WTC11 (cell line): ENCODE measurements at regions not wholly inside any gene's neighbourhood (a gene's known extent, or its start where the extent isn't known, plus 50 kb on each side); places are given as distances from the start of the nearest gene placed in this dataset.

Source experiments
- ATAC-seq: fragments of 200-7000 bp; cut with Tn5 transposase; 2 replicates; pipeline ENCODE4 v1.10.0; 2021; ENCODE audit warnings: mild to moderate bottlenecking, moderate library complexity
- CTCF ChIA-PET: fragments of 300-600 bp; sonication (Branson Sonifier 250); formaldehyde crosslinking; loops from one replicate; lab custom pipeline; 2021; ENCODE audit warnings: antibody characterized with exemption; lab: Charles Lee
- POLR2A ChIA-PET: fragments of 350-600 bp; sonication (Branson Sonifier 250); formaldehyde crosslinking; loops from one replicate; lab custom pipeline; 2021; ENCODE audit warnings: antibody characterized with exemption; lab: Charles Lee
- DNase-seq: peaks from one replicate; pipeline ENCODE4 v3.0.0; 2021; ENCODE audit warnings: low spot score
- H3K27ac Mint-ChIP-seq: 2 replicates; pipeline ENCODE4 v1.8.0; 2021; ENCODE audit warnings: mixed read lengths
- H3K27me3 Mint-ChIP-seq: 2 replicates; pipeline ENCODE4 v1.8.0; 2021; ENCODE audit warnings: low read depth, mild to moderate bottlenecking, moderate library complexity, mixed read lengths
- H3K36me3 Mint-ChIP-seq: 2 replicates; pipeline ENCODE4 v1.8.0; 2021; ENCODE audit warnings: mixed read lengths
- H3K4me1 Mint-ChIP-seq: 2 replicates; pipeline ENCODE4 v1.8.0; 2022; ENCODE audit warnings: mixed read lengths
- H3K4me3 Mint-ChIP-seq: 2 replicates; pipeline ENCODE4 v1.8.0; 2021; ENCODE audit warnings: mild to moderate bottlenecking, moderate library complexity, mixed read lengths
- H3K9me3 Mint-ChIP-seq: 2 replicates; pipeline ENCODE4 v1.8.0; 2021; ENCODE audit warnings: mixed read lengths
- CREB1 ChIP-seq: sonication (generic); formaldehyde crosslinking; IDR thresholded peaks from 2 replicates; pipeline ENCODE4 v1.8.0; 2023; ENCODE audit warnings: mild to moderate bottlenecking, missing genetic modification reagents
- CREM ChIP-seq: sonication (generic); formaldehyde crosslinking; IDR thresholded peaks from 2 replicates; pipeline ENCODE4 v1.8.1; 2022; ENCODE audit warnings: mild to moderate bottlenecking, missing genetic modification reagents, moderate library complexity
- FOXJ3 ChIP-seq: sonication (generic); formaldehyde crosslinking; IDR thresholded peaks from 2 replicates; pipeline ENCODE4 v1.9.0; 2021; ENCODE audit warnings: missing genetic modification reagents, mild to moderate bottlenecking, borderline replicate concordance
- KAT7 ChIP-seq: sonication (generic); formaldehyde crosslinking; IDR thresholded peaks from 2 replicates; pipeline ENCODE4 v1.8.1; 2023; ENCODE audit warnings: missing genetic modification reagents, mild to moderate bottlenecking, borderline replicate concordance
- NFATC4 ChIP-seq: fragments of 250-450 bp; sonication (Bioruptor Pico); IDR thresholded peaks from 2 replicates; pipeline ENCODE4 v1.9.0; 2021; ENCODE audit warnings: mild to moderate bottlenecking
- NR3C1 ChIP-seq: sonication (generic); formaldehyde crosslinking; conservative IDR thresholded peaks from 2 replicates; pipeline ENCODE4 v1.8.1; 2023; ENCODE audit warnings: low read depth, mild to moderate bottlenecking, missing genetic modification reagents
- RELA ChIP-seq: sonication (generic); formaldehyde crosslinking; IDR thresholded peaks from 2 replicates; pipeline ENCODE4 v1.8.1; 2022; ENCODE audit warnings: missing genetic modification reagents, mild to moderate bottlenecking, borderline replicate concordance
- ZNF219 ChIP-seq: sonication (generic); formaldehyde crosslinking; IDR thresholded peaks from 2 replicates; pipeline ENCODE4 v1.8.0; 2023; ENCODE audit warnings: missing genetic modification reagents, mild to moderate bottlenecking, borderline replicate concordance
- ZNF423 ChIP-seq: fragments of 250-450 bp; sonication (Bioruptor Pico); IDR thresholded peaks from 2 replicates; pipeline ENCODE4 v2.1.2; 2022; ENCODE audit warnings: mild to moderate bottlenecking, moderate library complexity
- TF ChIP-seq, protein P1 (sequence below): fragments of 200-600 bp; IDR thresholded peaks from 2 replicates; pipeline ENCODE4 v1.8.0; 2022; ENCODE audit warnings: antibody characterized with exemption
- TF ChIP-seq, protein P2 (sequence below): sonication (generic); formaldehyde crosslinking; IDR thresholded peaks from 2 replicates; pipeline ENCODE4 v1.8.1; 2023; ENCODE audit warnings: mild to moderate bottlenecking, missing genetic modification reagents, borderline replicate concordance
- TF ChIP-seq, protein P3 (sequence below): sonication (generic); formaldehyde crosslinking; IDR thresholded peaks from 2 replicates; pipeline ENCODE4 v1.8.1; 2023; ENCODE audit warnings: mild to moderate bottlenecking, missing genetic modification reagents
- TF ChIP-seq, protein P4 (sequence below): sonication (generic); formaldehyde crosslinking; IDR thresholded peaks from 2 replicates; pipeline ENCODE4 v1.8.0; 2023; ENCODE audit warnings: missing genetic modification reagents
- TF ChIP-seq, protein P5 (sequence below): fragments of 250-450 bp; sonication (Bioruptor Pico); IDR thresholded peaks from 2 replicates; pipeline ENCODE4 v1.9.0; 2021; ENCODE audit warnings: mild to moderate bottlenecking, borderline replicate concordance
- TF ChIP-seq, protein P6 (sequence below): fragments of 250-450 bp; sonication (Bioruptor Pico); IDR thresholded peaks from 2 replicates; pipeline ENCODE4 v1.8.0; 2021; ENCODE audit warnings: mild to moderate bottlenecking
- TF ChIP-seq, protein P7 (sequence below): sonication (generic); formaldehyde crosslinking; IDR thresholded peaks from 2 replicates; pipeline ENCODE4 v1.8.1; 2023; ENCODE audit warnings: mild to moderate bottlenecking, missing genetic modification reagents
- TF ChIP-seq, protein P8 (sequence below): sonication (generic); formaldehyde crosslinking; IDR thresholded peaks from 2 replicates; pipeline ENCODE4 v1.8.1; 2023; ENCODE audit warnings: mild to moderate bottlenecking, missing genetic modification reagents, moderate library complexity
- TF ChIP-seq, protein P9 (sequence below): fragments of 250-450 bp; sonication (Bioruptor Pico); IDR thresholded peaks from 2 replicates; pipeline ENCODE4 v1.9.0; 2021; ENCODE audit warnings: moderate library complexity, mild to moderate bottlenecking, inconsistent platforms, borderline replicate concordance
- TF ChIP-seq, protein P10 (sequence below): sonication (generic); formaldehyde crosslinking; IDR thresholded peaks from 2 replicates; pipeline ENCODE4 v1.8.1; 2022; ENCODE audit warnings: low read depth, mild to moderate bottlenecking, moderate library complexity, missing genetic modification reagents, borderline replicate concordance

DNA sequence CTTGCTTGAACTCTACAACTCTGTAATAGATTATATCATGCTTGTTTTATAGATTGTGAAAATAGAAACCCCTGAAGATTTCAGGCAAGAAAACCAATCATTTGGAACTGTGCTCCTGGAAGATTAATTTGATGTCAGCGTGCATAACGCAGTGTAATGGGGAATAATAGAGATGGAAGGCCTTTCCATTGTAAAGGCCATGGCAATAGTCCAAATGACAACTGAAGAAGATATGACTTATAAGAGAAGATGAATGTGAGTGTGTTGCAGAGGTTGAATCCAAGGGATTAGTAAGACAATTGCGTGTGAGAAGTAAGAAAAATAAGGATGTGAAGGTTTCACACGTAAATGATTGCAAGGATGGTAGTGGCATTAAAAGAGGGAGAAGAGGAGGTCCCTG is 285.0 kb downstream of the DUSP10 start:
- Mint-ChIP-seq H3K4me3 (no peak overlapping the region), H3K36me3 (no peaks in the 10 kb centered on the region), H3K4me1 (peaks cover 9% of the 10 kb centered on the region; the same call in 1 of the 2 replicates), H3K27ac (no peak overlapping the region), H3K9me3 (peaks cover 10% of the 10 kb centered on the region; the same call in 1 of the 2 replicates), H3K27me3 (no peaks in the 10 kb centered on the region)
- ATAC-seq (no peak), DNase-seq (no peak)
- POLR2A ChIA-PET, result no interaction called here
- CTCF ChIA-PET, result no interaction called here
- TF ChIP-seq, protein P1, sequence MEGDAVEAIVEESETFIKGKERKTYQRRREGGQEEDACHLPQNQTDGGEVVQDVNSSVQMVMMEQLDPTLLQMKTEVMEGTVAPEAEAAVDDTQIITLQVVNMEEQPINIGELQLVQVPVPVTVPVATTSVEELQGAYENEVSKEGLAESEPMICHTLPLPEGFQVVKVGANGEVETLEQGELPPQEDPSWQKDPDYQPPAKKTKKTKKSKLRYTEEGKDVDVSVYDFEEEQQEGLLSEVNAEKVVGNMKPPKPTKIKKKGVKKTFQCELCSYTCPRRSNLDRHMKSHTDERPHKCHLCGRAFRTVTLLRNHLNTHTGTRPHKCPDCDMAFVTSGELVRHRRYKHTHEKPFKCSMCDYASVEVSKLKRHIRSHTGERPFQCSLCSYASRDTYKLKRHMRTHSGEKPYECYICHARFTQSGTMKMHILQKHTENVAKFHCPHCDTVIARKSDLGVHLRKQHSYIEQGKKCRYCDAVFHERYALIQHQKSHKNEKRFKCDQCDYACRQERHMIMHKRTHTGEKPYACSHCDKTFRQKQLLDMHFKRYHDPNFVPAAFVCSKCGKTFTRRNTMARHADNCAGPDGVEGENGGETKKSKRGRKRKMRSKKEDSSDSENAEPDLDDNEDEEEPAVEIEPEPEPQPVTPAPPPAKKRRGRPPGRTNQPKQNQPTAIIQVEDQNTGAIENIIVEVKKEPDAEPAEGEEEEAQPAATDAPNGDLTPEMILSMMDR, result no peak
- TF ChIP-seq, protein P2, sequence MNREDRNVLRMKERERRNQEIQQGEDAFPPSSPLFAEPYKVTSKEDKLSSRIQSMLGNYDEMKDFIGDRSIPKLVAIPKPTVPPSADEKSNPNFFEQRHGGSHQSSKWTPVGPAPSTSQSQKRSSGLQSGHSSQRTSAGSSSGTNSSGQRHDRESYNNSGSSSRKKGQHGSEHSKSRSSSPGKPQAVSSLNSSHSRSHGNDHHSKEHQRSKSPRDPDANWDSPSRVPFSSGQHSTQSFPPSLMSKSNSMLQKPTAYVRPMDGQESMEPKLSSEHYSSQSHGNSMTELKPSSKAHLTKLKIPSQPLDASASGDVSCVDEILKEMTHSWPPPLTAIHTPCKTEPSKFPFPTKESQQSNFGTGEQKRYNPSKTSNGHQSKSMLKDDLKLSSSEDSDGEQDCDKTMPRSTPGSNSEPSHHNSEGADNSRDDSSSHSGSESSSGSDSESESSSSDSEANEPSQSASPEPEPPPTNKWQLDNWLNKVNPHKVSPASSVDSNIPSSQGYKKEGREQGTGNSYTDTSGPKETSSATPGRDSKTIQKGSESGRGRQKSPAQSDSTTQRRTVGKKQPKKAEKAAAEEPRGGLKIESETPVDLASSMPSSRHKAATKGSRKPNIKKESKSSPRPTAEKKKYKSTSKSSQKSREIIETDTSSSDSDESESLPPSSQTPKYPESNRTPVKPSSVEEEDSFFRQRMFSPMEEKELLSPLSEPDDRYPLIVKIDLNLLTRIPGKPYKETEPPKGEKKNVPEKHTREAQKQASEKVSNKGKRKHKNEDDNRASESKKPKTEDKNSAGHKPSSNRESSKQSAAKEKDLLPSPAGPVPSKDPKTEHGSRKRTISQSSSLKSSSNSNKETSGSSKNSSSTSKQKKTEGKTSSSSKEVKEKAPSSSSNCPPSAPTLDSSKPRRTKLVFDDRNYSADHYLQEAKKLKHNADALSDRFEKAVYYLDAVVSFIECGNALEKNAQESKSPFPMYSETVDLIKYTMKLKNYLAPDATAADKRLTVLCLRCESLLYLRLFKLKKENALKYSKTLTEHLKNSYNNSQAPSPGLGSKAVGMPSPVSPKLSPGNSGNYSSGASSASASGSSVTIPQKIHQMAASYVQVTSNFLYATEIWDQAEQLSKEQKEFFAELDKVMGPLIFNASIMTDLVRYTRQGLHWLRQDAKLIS (CRISPR knock-in tag), result no peak
- TF ChIP-seq, protein P3, sequence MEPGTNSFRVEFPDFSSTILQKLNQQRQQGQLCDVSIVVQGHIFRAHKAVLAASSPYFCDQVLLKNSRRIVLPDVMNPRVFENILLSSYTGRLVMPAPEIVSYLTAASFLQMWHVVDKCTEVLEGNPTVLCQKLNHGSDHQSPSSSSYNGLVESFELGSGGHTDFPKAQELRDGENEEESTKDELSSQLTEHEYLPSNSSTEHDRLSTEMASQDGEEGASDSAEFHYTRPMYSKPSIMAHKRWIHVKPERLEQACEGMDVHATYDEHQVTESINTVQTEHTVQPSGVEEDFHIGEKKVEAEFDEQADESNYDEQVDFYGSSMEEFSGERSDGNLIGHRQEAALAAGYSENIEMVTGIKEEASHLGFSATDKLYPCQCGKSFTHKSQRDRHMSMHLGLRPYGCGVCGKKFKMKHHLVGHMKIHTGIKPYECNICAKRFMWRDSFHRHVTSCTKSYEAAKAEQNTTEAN (CRISPR knock-in tag), result no peak
- TF ChIP-seq, protein P4, sequence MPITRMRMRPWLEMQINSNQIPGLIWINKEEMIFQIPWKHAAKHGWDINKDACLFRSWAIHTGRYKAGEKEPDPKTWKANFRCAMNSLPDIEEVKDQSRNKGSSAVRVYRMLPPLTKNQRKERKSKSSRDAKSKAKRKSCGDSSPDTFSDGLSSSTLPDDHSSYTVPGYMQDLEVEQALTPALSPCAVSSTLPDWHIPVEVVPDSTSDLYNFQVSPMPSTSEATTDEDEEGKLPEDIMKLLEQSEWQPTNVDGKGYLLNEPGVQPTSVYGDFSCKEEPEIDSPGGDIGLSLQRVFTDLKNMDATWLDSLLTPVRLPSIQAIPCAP (CRISPR knock-in tag), result no peak
- TF ChIP-seq FOXJ3 (CRISPR knock-in tag), result no peak
- no peak for TF ChIP-seq KAT7 (CRISPR knock-in tag)
- TF ChIP-seq, protein P5, sequence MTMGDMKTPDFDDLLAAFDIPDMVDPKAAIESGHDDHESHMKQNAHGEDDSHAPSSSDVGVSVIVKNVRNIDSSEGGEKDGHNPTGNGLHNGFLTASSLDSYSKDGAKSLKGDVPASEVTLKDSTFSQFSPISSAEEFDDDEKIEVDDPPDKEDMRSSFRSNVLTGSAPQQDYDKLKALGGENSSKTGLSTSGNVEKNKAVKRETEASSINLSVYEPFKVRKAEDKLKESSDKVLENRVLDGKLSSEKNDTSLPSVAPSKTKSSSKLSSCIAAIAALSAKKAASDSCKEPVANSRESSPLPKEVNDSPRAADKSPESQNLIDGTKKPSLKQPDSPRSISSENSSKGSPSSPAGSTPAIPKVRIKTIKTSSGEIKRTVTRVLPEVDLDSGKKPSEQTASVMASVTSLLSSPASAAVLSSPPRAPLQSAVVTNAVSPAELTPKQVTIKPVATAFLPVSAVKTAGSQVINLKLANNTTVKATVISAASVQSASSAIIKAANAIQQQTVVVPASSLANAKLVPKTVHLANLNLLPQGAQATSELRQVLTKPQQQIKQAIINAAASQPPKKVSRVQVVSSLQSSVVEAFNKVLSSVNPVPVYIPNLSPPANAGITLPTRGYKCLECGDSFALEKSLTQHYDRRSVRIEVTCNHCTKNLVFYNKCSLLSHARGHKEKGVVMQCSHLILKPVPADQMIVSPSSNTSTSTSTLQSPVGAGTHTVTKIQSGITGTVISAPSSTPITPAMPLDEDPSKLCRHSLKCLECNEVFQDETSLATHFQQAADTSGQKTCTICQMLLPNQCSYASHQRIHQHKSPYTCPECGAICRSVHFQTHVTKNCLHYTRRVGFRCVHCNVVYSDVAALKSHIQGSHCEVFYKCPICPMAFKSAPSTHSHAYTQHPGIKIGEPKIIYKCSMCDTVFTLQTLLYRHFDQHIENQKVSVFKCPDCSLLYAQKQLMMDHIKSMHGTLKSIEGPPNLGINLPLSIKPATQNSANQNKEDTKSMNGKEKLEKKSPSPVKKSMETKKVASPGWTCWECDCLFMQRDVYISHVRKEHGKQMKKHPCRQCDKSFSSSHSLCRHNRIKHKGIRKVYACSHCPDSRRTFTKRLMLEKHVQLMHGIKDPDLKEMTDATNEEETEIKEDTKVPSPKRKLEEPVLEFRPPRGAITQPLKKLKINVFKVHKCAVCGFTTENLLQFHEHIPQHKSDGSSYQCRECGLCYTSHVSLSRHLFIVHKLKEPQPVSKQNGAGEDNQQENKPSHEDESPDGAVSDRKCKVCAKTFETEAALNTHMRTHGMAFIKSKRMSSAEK (CRISPR knock-in tag), result no peak
- TF ChIP-seq RELA (CRISPR knock-in tag), result no peak
- TF ChIP-seq, protein P6, sequence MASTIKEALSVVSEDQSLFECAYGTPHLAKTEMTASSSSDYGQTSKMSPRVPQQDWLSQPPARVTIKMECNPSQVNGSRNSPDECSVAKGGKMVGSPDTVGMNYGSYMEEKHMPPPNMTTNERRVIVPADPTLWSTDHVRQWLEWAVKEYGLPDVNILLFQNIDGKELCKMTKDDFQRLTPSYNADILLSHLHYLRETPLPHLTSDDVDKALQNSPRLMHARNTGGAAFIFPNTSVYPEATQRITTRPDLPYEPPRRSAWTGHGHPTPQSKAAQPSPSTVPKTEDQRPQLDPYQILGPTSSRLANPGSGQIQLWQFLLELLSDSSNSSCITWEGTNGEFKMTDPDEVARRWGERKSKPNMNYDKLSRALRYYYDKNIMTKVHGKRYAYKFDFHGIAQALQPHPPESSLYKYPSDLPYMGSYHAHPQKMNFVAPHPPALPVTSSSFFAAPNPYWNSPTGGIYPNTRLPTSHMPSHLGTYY (CRISPR knock-in tag), result no peak
- TF ChIP-seq, protein P7, sequence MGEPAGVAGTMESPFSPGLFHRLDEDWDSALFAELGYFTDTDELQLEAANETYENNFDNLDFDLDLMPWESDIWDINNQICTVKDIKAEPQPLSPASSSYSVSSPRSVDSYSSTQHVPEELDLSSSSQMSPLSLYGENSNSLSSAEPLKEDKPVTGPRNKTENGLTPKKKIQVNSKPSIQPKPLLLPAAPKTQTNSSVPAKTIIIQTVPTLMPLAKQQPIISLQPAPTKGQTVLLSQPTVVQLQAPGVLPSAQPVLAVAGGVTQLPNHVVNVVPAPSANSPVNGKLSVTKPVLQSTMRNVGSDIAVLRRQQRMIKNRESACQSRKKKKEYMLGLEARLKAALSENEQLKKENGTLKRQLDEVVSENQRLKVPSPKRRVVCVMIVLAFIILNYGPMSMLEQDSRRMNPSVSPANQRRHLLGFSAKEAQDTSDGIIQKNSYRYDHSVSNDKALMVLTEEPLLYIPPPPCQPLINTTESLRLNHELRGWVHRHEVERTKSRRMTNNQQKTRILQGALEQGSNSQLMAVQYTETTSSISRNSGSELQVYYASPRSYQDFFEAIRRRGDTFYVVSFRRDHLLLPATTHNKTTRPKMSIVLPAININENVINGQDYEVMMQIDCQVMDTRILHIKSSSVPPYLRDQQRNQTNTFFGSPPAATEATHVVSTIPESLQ (CRISPR knock-in tag), result no peak
- TF ChIP-seq CREB1 (CRISPR knock-in tag), result no peak
- TF ChIP-seq, protein P8, sequence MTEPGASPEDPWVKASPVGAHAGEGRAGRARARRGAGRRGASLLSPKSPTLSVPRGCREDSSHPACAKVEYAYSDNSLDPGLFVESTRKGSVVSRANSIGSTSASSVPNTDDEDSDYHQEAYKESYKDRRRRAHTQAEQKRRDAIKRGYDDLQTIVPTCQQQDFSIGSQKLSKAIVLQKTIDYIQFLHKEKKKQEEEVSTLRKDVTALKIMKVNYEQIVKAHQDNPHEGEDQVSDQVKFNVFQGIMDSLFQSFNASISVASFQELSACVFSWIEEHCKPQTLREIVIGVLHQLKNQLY (CRISPR knock-in tag), result no peak
- no peak for TF ChIP-seq ZNF423
- TF ChIP-seq CREM, result no peak
- TF ChIP-seq, protein P9, sequence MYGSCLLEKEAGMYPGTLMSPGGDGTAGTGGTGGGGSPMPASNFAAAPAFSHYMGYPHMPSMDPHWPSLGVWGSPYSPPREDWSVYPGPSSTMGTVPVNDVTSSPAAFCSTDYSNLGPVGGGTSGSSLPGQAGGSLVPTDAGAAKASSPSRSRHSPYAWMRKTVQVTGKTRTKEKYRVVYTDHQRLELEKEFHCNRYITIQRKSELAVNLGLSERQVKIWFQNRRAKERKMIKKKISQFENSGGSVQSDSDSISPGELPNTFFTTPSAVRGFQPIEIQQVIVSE (CRISPR knock-in tag), result no peak
- no peak for TF ChIP-seq ZNF219 (CRISPR knock-in tag)
- TF ChIP-seq NR3C1 (CRISPR knock-in tag), result no peak
- TF ChIP-seq, protein P10, sequence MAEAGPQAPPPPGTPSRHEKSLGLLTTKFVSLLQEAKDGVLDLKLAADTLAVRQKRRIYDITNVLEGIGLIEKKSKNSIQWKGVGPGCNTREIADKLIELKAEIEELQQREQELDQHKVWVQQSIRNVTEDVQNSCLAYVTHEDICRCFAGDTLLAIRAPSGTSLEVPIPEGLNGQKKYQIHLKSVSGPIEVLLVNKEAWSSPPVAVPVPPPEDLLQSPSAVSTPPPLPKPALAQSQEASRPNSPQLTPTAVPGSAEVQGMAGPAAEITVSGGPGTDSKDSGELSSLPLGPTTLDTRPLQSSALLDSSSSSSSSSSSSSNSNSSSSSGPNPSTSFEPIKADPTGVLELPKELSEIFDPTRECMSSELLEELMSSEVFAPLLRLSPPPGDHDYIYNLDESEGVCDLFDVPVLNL (CRISPR knock-in tag), result no peak
- TF ChIP-seq NFATC4 (CRISPR knock-in tag), result no peak
